GM19240 (cell line): ENCODE measurements at regions not wholly inside any gene's neighbourhood (a gene's known extent, or its start where the extent isn't known, plus 50 kb on each side); places are given as distances from the start of the nearest gene placed in this dataset.

Experiments
- DNase-seq: peaks from one replicate; pipeline ENCODE4 v3.0.0; 2011; ENCODE audit warnings: low spot score; ENCODE audit not compliant: insufficient read length

DNA sequence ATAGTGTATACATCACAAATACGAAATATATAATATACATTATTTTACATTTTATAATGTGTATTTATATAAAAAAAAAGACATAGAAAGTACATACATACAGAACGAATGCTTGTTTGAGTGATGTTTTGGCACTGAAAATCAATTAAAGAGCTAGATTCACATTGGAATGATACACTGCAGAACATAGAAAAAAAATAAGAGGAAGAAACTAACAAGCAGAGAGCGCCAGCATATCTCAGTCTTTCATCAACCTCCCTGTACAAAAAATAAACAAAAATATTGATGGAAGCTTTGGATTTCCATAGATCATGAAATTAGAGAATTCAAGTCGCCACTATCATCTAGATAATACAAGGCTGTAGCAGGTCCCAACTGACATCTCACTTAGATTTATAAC is 420.6 kb downstream of the CENPC start:
- DNase-seq, result no peak

DNA sequence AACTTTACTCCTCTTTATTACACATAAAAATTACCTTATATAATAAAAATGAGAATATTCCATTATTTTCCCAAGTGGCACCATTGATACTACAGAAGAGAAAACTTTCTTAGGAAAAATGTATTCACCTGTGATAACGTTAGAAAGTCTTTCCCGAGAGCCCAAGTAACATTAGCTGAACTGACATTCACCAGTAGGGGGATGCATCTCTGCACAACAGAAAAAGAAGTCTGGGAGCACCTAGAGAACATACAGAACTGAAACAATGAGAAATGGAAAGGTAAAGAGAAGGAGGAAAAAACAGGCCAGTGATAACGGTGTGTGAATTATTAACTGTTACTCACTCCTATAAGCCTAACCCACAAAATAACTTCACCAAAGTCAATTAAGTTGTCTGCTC is 423.3 kb downstream of the CENPC start:
- DNase-seq, result no peak

DNA sequence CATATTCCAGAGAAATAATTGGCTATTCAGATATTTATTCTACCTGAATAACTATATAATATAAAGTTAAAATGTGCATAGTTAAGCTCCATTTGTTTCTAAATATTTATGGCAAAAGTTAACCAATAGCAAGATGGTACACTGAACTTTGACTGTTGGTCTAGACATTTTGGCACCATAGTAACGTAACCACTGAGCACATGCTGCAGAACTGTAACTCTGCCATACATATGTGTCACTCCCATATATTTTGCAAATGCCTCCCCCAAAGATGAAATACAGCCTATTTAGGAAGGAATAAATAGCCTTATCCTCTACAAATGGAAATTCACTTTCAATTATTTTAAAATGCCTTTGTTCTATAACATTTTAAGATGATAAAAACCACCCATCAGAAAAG is 424.9 kb downstream of the CENPC start:
- no peak for DNase-seq

DNA sequence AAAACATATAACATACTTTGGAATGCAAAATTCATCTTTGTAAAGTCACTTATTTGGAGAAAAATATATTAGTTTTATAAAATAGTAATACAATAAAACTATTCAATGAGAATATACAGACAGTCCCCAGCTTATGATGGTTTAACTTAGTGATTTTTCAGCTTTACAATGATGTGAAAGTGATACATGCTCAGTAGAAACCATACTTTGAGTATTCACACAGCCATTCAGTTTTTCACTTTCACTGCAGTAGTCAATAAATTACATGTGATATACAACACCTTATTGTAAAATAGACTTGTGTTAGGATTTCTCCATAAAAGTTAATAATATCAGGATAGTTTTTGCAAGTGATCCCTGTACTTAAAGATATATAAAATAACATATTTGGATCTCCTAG is 436.0 kb downstream of the CENPC start:
- DNase-seq, result no peak

DNA sequence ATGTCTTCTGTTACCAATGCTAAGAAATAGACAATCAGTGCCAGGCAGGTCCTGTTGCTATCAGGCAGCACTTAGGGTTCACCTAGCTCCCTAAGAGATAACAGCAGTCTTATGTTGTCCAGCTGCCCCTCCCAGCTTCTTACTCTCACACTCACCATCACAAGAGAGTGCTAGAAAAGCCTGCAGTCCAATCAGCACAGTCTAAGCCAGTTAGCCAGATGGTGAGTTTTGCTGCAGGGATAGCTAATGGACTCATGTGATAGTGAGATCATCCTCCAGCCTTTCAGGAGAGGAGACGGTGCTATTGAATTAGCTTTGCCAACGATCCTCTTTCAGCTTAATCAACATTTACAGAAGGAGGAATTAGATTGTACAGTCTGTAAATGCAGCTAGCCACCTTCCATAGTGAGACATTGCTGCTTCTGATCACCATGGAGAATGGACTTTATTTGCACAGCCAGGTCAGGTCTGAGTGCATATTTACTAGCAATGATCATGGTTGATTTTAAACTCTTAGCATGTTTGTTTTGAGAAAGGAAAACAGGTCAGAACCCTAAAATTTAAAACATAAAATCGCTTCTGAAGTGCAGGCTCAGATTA is 438.3 kb downstream of the CENPC start:
- DNase-seq, result no peak

DNA sequence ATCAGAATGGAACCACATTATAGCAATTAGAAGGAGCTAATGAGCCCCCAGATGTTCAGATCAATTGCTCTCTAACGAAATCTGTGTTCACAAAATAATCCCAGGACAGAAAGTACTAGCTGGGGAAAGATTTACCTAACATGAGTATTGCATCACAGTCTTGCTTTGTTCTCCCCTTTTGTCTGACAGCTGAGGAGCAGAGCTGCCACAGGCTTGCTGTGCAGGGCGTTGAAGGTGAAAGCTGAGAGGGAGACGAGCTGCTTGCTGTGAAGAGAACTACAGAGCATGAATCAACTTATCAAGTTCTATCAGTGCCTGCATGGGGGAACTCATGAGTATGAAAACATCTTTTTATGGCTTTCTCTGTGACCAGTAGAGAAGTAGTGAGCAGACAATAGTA is 441.2 kb downstream of the CENPC start:
- no peak for DNase-seq

DNA sequence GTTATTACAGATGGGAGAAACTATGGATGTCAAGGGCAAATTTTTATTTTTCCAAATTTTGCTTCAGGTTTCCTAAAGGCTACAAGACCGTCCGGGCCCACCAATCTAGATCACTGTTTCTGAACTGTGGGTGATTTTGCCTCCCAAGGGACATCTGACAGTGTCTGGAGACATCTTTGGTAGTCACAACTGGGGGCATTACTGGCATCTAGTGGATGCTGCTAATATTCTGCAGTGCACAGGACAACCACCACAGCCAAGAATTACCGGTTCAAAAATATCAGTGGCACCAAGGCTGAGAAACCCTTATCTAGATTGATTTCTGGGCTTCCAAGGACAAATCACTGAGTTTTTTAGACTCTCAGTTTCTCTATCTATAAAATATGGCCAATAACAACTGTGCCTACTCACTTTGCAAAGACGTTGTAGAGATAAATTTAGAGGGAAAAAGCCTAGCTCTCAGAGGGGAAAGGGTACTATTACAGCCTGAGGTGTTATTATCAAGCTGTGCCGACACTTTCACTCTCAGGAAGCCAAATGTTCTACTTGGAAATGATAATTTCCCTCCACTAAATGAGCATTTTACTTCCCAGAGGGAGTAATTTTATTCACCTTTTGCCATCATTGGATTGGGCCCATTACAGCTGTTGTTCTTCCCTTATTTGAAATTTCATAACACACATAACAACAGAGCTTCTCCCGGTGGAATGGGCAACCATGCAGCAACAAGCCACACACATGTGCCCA is 442.1 kb downstream of the CENPC start:
- DNase-seq, result no peak

DNA sequence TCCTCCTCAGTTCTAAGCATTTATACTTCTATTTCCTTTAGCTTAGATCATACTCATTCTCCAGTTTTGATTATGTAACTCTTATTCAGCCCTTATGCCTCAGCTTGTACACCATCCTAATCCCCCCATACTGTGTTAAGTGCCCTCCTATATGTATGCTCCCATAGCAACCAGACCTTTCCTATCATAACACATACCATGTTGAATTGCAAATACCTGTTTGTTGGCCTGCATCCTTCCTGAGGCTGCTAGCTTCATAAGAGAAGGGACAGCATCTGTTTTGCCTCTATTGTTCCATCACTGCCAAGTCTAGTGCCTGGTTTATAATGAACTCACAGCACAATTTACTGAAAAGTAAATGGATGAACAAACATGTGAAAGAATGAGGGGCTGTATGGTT is 443.7 kb downstream of the CENPC start:
- DNase-seq, result no peak

DNA sequence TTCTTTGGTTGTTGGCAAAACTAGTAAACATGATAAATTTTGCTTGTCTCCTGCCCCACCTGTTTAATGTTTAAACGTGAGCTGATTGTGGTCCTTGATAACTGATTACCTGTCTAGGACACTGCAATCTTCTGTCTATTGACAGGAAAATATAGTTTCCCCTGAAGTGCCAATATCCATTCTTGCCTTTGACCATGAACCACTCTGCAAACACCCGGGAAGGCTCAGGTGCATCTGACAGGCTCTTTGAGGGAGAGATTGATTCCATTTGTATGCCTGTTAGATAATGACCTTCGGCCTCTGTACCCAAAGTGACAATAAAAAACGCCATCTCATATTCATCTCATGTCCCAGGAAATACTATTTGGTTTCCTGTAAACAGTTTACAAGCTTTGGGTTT is 453.0 kb downstream of the CENPC start:
- no peak for DNase-seq

DNA sequence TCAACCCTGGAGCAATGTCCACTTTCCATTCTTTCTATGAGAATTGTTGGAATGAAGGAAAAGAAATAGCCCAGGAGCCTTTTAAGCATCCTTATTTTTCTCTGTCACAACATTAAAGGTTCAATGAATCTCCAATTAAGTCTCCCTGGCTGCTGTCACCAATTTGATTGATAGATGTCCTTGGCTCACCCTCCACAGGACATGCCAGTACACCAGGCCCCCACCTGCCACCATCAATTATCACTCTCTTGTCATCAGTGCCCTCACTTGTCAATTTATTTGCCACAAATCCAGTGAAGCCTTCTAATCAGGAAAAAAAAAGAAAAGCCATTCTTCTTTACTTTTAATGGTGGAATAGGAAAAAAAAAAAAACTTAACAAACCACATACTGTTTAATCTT is 453.6 kb downstream of the CENPC start:
- no peak for DNase-seq

DNA sequence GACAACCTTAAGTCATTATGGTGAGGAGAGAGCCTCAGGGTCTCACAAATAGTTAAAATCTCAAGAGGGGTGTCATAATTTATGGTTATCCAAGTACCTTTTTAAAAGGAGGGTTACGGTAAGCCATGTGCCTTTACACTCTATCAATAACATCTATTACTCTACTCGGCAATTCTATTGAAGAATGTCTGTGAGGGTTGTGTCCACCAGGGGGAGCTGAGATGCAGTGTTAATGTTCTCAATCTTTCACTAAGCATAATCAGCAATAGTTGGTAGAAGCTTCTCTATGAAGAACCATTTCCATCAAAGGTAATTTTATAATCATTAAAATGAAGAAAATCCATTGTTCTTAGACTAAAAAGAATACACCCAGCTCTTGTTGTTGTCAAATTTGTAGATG is 457.4 kb downstream of the CENPC start:
- DNase-seq, result no peak

DNA sequence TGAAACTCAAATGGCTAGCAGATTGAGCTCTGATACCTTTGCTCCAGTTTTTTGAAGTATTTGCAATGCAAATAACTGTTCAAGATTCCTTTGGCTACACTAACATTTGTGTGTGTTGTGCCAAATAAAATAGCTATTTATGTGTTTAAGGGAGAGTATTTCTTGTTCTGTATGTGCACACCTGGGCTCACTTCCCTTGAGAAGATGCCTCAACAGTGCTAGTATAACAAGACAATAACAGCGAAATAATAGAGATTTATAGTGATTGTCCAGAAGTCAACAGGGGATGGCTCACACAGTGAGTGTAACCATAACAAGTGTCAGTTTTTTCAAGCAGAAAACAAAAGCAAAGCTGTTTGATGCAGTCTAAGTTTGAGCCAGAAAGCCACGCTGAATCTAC is 460.5 kb downstream of the CENPC start:
- DNase-seq, result no peak

DNA sequence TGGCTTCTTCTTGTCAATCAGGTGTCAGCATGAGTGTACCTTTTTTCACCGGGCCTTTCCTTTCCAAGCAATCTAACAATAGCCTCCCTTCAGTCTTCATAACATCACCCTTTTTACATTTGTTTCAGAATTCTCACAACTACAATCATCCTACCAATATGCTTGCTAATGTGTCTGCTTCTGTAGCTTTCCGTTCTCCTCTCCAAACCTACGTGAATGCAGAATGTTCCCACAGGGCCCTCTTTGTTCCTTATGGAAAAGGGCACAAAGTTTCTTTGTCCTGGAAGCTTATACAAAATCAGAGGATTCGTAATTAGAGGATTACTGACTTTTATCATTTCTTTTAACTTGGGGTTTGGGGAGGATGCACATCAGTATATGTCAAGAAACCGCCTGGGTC is 461.8 kb downstream of the CENPC start:
- DNase-seq, result no peak

DNA sequence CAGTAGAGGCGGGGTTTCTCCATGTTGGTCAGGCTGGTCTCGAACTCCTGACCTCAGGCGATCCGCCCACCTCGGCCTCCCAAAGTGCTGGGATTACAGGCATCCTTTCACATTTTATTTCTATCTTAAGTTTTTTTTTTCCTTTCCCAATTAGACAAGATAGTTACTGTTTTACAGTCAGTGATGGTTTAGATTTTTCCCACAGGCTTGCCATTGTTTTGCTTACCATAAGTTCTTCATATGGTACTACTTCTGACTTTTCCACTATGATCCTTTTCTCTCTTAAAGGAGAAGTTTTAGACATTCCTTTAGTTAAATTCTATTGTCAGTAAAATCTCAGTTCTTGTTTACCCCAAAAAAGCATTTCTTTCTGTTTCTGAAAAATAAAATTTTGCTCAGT is 462.6 kb downstream of the CENPC start:
- DNase-seq, result no peak

DNA sequence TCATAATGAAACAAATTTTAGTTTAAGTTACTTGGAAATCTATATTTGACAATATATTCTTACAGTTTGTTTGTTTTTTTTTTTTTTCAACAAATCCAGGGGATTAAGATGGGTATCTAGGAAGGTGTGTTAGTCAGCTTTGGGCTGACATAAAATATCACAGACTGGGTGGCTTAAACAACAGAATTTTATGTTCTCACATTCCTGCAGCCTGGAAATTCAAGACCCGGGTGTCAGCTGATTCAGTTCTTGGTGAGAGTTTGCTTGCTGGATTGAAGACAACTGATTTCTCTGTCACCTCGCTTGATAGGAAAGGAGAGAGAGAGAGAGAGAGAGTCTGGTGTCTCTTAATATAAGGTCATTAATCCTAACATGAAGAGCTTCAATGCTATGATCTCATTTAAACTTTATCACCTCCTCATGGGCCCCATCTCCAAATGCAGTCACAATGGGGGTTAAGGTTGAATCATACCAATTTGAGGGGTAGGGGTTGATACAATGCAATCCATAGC is 465.2 kb downstream of the CENPC start:
- DNase-seq, result no peak

DNA sequence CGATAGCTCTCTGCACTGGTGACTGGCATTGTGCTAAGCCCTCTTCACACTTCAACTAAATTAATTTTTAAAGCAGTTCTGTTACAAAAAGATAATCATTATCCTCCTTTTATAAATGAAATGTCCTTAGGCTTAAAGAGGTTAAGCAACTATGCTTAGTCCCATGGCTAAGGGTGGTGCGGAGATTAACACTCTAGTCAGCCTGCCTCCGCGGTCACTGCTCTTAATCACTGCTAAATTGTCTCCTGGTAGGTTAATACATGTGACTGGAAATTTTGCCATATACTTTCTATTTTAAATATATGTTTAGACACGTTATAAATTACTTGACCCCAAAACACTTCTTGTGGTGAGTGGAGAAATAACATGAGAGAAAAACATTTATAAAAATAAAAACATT is 473.7 kb downstream of the CENPC start:
- DNase-seq, result no peak

DNA sequence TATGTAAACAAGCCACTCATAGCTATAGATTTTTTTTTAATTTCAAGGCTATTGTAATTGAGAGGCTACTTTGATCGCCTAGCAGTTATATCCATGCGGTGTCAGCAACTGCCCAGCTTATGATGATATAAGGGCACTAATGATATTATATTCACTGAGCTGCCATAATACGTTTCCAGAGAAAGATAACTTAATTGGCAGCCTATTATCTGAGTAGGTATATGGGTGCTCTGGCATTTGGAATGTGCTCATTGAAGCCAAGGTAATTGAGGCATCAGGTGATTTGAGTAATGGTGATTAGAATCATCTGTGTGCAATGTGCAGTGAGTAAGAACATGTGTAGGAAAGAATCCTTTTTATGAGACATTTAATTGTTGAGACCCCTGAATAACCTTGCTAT is 490.0 kb downstream of the CENPC start:
- DNase-seq, result no peak

DNA sequence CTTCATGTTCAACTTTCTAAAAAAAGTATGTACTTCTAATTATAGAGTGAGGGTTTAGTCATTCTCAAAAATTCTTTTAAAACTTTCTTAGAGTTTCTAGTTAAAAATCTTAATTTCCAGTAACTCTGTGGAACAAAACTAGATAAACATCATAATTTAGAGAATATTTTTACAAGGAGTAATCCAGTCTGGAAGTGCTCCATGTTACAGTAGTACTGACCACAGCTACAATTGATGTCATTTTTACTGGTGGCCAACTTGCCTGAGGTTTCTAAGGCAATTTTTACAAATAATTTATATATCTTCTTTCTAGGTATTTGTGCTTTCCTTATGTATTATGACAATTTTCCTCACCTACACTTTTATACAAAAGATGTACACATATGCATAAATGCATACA is 490.4 kb downstream of the CENPC start:
- DNase-seq, result no peak

DNA sequence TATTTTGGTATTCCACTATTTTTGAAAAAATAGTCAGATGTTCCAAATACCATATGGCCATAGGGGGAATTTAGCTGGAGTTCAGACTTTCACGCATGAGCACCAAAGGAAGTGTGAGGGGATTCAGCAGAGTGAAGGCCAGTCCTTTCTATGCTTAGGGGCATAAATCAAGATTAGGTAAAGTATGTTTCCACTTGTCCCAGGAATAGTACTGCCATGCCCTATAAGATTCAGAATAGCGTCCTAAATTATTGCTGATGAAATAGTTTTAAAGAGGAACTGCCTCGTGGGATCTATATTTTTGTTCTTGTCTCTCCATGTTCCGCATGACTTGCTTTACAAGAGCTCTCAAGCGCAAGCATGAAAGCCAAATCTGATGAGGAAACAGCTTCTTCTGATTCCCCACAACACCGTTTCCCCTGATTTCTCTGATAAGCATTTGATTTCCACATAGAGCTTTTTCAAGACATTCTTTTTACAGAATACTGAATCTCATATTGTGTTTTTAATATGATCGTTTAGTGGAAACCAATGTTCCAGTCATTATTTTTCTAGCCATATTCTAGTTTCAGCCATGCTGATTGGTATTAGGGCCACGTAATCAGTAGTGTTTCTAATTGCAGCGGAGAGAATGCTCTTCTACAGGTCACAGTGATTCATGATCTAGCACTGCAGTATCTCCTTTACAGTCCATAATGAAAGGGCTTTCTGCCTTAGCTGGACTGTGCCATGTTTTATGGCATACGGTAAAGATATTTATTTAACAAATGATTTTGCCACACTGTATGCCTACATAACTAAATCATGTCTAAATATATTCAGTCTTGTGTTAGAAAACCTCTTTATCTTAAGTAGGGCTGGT is 492.3 kb downstream of the CENPC start:
- DNase-seq, result no peak

DNA sequence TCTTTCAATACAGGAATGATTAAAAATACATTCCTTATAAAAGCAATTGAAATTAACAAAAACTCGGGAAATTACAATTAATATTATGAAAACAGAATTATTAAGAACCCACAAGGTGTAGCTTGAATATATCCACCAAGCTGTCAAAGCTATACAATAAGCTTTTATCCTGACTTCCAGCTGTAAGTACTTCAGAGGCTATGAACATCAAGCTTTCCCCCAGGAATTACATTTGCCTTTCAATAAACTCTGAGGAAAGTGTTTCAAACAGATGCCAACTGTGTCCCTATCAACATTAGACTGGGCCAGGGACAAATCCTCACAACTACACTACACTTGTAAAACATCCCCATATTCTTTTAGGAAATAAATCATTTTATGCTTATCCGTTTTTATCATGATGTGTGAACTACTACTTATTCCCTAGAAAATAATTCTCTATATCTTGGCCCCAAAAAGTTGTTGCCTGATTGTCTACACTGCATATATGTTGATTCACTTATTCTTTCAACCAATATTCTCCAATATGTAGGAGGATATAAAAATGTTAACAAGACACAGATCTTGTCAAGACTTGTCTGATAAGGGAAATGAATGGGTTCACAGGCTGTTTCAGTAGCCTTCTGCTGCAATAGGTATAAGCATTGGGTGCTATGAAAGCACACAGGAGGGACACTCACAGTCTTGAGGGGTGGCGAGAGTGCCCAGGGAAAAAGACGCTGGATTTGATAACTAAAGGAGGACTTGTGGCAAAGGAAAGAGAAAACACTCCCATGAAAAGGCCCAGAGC is 494.1 kb downstream of the CENPC start:
- DNase-seq, result no peak

DNA sequence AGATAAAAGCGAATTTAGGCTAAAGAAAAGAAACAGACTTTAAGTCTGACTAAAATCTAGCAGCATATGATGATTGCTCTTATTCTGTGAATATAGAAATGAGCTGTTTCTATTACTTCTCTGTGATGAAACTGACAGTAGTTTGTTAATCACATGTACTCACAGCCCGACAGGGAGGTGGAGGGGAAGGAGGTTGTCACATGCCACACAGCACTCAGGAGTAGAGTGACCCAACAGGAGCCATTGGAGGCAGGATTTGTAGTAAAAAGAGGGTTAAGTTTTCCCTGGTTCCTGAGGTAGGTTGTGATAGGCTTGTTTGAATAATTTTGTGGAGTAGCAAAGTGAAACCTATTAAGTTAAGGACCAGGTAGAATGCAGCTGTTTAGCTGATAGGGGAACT is 495.9 kb downstream of the CENPC start:
- DNase-seq, result no peak

DNA sequence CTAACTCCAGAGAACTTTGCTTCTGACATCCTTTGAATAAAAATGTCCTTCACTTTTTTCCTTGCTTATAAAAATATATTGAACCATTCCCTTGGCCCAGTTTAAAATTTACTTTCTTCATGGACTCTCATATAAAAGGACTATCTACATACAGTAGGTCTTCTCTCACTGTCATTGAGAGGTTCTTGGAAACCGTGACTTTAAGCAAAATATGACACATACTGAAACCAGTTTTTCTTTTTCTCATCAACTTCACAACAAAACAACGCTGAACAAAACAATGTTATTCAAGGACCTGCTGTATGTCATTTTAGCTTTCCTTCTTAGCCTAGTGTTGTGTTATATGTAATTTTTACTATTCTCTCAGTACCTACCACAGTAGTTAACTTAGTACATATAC is 496.8 kb downstream of the CENPC start:
- DNase-seq, result no peak
